ENCODE measurements at regions not wholly inside any gene's neighbourhood (a gene's known extent, or its start where the extent isn't known, plus 50 kb on each side); places are given as distances from the start of the nearest gene placed in this dataset.

GRCh38 chr6:147109707-147110106, 94.5 kb upstream of the STXBP5 start:
- TF ChIP-seq CTCF (IDR thresholded peaks at IDR 0.05) (no peak), POLR2A (IDR thresholded peaks at IDR 0.05) (no peak)
